G401.6 (cell line): ENCODE measurements at regions not wholly inside any gene's neighbourhood (a gene's known extent, or its start where the extent isn't known, plus 50 kb on each side); places are given as distances from the start of the nearest gene placed in this dataset.
"Not testable (repeated sequence)": the region's sequence is repeated elsewhere in the genome, so short reads cannot be mapped to it uniquely, and the experiment has no call there.

ENCODE experiments used
- FAIRE-seq: peaks from 2 replicates; lab custom pipeline; 2012; peaks lifted over from hg19 to GRCh38; lab: Jason Lieb, UNC

DNA sequence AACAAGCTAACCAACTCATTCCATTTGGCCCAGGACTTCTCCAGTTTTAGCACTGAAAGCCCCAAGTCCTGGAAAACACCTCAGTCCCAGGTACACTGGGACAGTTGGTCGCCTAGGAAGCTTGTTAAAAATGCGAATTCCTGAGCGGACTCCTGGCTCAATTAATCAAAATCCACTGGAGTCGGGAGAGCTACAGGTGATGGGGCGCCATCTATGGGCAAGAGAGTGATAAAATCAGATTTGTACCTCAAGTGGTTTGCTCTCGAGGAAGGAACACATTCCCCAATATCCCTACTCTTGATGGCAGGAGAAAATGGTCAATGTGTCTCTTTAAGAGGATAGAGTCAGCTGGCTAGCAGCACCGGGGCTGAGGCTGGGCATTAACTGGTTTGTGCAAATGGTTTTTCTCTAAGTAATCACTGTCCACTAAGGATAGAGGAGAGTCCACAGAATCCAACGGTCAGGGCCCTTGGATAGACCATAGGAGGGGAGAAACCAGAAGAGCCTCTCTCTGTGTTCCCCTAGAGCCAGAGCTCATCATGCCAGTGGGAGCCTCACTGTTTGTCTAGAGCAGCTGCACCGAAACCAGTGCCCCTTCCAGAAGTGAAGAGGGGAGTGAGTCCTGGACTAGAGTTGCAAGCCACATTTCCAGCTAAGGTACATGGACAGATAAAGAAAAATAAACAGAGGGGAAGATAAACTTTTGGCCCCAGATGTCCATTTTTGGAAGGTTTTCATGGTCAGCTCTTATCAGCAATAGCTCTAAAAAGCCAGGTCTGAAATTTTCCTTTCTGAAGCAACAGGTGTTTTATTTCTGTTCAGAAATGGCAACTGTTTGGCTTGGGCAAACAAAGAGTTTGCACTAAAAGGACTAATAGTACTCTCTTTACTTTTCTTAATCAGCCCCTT is 148.5 kb downstream of the TENT5C start:
- no peak for FAIRE-seq

DNA sequence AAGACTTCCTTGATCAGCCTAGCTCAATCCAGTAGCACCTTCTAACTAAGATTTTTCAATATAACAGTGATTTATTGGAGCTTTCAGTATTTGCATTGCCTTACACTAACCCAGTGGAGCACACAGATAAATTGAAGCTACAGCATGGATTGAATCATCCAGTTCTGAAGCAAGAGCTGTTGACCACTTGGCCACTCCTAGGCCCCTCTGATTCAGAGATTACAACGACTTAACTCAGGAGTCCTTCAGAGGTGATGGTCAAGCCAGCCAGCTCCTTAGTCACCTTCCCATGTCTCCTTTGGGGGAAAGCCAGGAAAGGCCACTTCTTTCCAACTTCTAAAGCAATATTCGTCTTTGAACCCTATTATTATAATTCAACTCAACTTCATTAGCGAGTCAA is 151.8 kb downstream of the TENT5C start:
- FAIRE-seq: no peak

- FAIRE-seq: no peak
Measured at GRCh38 chr1:117758444-117759316, 152.8 kb downstream of the TENT5C start.

DNA sequence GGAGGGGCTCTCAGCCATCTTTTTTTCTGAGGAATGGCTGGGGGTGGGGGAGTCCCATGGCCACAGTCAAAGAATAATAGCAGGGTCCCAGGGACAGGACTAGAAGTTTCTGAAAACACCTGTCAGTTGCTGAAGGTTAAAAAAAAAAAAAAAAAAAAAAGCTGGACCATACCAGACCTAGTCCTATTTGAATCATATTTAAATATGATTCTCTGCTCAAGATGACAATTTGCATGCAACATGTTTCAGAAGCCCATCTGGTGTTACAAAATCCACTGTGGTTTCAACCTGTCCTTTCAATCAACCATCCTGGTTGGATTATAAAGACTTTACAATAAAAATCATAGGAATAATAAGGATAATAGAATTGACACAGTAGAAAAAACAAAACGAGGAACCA is 153.7 kb downstream of the TENT5C start:
- FAIRE-seq: no peak

GRCh38 chr1:117760069-117760468 is 154.2 kb downstream of the TENT5C start:
- FAIRE-seq: no peak

DNA sequence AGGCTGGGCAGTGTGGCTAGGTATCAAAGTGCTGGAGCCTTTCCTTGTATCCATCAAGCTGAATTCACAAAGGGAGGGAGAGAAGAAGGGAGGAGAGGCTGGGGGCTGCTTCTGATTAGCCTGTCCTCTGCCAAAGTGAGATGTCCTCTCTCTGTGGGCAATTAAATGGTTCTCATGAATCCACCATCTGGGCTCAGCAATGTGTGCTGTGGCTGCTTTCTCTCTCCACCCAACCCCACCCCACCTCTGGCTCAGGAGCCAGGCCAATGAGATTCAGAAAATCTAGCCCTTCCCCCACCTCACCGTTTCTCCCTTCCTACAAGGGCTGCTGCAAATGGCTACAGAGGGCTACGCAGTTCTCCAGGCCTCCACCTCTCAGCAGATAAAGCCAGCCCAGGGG is 154.6 kb downstream of the TENT5C start:
- no peak for FAIRE-seq

GRCh38 chr1:117767756-117768155 is 161.7 kb downstream of the GDAP2 start:
- not testable (repeated sequence) for FAIRE-seq

DNA sequence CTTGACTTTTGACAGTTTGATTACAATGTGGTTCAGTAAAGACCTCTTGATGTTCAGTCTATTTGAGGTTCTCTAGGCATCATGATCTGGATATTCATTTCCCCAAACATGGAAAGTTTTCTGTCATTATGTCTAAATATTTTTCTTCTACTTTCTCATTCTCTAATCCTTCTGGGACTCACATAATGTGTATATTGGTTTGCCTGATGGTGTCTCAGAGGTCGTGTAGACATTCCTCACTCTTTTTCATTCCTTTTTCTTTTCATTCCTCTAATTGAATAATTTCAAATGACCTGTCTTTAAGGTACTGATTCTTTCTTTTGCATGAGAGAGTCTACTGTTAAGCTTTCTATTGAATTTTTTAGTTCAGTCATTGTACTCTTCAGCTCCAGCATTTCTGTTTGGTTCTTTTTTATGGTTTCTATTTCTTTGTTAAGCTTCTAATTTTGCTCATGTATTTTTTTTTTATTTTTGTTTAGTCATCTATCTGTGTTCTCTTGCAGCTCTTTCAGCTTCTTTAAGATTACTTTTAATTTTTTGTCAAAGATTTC is 158.4 kb downstream of the GDAP2 start:
- no peak for FAIRE-seq

DNA sequence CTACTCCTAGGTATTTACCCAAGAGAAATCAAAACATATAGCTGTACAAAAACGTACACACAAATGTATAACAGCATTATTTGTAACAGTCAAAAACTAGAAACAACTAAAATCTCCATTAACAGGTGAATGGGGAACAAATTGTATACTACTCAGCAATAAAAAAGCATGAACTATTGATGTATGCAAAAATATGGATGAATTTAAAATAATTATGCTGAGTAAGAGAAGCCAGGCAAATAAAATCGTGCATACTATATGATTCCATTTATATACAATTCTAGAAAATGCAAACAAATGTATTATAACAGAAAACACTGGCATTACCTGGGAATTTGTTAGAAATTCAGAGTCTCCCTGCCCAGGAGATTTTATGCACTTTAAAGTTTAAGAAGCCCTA is 150.1 kb downstream of the GDAP2 start:
- no peak for FAIRE-seq

- no peak for FAIRE-seq
Measured at GRCh38 chr1:117780687-117781475, 148.5 kb downstream of the GDAP2 start.

- FAIRE-seq: no peak
Measured at GRCh38 chr1:117782056-117782455, 147.4 kb downstream of the GDAP2 start.

DNA sequence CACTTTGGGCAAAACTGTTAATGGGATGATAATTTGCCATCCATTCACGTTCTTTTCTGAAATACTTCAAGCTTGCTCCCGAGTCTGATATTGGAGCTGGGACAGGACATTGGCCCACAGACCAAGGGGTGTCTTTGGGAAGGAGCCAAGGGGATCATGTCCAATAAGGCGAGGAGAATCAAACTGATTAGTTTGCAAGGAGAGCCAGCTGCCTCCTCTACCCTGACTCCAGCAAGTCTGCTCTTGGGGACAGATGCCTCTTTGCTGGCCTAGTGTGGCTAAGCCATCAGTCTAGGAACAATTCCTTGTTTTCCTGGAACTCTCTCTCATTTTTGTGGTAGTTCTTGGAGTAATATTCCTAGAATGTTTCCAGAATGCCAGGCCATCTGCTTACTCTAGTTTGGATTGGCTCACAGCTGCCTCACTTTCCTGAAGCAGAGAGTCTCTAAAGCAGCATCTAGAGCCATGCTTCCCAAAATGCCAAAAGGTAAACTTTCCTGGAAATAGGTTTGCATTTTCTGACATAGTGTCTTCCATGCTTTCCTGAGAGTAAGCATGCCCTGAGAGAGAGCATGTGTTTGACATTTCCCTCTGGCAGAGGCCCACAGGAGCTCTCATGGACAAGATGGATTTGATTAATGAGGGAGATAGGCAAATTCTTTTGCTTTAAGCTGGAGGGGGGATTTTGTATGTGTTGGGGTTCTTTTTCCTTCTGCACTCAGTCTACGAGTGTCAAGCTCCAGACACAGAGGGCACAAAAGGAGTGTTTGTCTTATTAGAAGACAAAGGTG is 145.6 kb downstream of the GDAP2 start:
- FAIRE-seq: no peak

DNA sequence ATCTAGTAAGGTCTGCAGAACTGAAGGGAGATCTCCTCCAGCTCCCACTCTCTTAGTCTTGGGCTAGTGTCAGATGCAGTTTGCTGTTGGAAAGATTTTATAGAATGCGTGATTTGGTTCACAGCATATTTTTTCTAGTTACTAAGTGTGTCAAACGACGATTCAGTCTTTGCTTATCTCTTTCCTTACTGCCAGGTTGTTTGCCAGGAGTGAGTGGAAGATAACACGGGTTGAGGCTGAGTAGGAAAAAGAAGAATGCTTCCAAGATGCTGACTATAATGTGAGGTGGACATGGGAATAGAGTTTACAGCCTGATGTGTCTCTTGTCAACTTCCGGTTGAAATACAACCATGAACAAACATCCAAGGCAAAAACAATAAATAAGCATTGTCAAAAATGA is 141.4 kb downstream of the GDAP2 start:
- no peak for FAIRE-seq

- FAIRE-seq: no peak
Measured at GRCh38 chr1:117793413-117793812, 136.0 kb downstream of the GDAP2 start.

GRCh38 chr1:117794073-117794472 is 135.3 kb downstream of the GDAP2 start:
- FAIRE-seq: no peak

GRCh38 chr1:117795190-117795589 is 134.2 kb downstream of the GDAP2 start:
- FAIRE-seq: no peak

DNA sequence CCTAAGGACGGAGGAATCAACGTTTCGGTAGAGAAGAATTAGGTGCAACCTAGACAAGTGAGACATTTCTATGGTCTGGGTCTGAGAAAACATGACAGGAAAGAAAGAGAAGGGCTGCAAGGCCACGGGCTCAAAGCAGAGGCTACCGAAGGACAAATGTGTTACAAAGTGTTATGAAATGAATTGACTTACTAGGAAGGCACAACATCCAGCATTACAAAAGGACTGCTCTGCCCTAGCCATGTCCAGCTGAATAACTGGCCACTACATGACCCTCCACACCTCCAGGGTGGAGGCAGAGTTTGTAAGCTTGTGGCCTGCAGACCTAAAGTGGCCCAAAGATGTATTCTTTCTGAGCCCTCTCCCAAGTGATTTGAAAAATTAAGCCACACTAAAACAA is 133.6 kb downstream of the GDAP2 start:
- FAIRE-seq: no peak

GRCh38 chr1:117796226-117796625 is 133.2 kb downstream of the GDAP2 start:
- FAIRE-seq: no peak

DNA sequence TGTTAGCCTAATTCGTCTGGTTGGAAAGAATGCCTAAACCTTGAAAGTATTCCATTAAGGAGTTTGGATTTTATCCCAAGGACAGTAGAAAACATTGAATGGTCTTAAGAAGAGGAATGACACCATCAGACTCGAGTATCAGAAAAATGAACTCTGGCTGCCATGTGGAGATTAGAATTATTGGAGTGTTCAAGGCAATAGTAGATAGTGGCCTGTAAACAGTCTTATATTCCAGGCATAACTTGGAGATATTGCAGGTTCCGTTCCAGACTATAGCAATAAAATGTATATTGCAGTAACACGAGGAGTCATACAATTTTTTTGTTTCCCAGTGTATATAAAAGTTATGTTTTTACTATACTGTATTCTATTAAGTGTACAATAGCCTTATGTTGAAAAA is 130.9 kb downstream of the GDAP2 start:
- FAIRE-seq: no peak

DNA sequence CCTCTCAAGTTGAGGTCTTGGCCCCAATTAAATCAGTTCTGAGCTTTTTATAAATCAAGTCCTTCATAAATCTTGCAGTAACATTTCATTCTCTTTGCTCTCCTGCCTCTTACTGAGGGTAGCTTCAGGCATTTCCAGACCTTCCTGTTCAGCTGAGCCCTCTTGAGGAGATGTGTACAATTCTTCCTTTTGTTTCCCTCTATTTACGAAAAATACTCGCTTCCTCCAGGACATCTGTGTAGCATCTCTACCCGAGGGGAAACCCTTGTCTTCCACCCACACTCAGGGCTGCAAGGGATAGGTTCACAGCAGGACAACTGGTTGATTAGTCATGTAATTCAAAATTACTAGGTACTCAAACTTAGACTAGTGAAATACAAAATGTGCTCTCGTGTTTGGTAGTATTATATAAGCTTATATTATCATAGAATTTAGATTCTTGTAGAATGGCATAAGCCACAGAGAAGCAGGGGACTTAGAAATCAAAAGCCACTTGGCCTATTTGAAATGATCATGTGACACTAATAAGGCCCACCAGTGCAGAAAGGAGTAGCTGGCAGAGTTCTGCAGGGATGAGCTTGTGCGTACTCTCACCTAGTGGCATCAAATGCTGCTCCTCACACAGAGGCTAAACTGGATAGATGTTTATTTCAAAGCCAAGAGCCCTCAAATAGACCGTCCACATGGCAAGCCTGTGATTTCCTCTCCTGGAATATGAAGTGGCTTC is 126.7 kb downstream of the GDAP2 start:
- FAIRE-seq: no peak

GRCh38 chr1:117803318-117803717 is 126.1 kb downstream of the GDAP2 start:
- FAIRE-seq: no peak
